HG03175 (cell line): ENCODE measurements at regions not wholly inside any gene's neighbourhood (a gene's known extent, or its start where the extent isn't known, plus 50 kb on each side); places are given as distances from the start of the nearest gene placed in this dataset.

ENCODE experiments used
- ATAC-seq: cut with Tn5 transposase; IDR thresholded peaks from one replicate; pipeline ENCODE4 v1.9.1; 2021; ENCODE audit warnings: mild to moderate bottlenecking, moderate library complexity; ENCODE audit not compliant: unreplicated experiment

DNA sequence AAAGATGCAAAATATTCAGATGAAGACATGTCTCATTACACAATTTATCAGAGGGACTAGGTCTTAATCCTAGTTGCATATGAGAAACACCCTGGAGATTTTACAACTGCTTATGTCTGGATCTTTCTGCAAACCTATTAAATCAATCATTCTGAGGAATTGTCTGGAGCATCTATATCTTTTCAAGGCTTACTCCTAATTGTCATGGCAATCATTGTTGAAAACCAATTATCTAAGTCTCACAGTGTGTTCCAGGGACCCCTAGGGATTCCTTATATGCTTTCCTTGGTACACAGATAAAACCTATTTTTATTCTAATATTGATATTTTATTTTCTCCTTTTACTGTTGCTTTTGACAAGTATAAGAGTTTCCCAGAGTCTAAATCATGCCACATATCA lies 696.9 kb upstream of the EYS start:
- ATAC-seq, result no peak

DNA sequence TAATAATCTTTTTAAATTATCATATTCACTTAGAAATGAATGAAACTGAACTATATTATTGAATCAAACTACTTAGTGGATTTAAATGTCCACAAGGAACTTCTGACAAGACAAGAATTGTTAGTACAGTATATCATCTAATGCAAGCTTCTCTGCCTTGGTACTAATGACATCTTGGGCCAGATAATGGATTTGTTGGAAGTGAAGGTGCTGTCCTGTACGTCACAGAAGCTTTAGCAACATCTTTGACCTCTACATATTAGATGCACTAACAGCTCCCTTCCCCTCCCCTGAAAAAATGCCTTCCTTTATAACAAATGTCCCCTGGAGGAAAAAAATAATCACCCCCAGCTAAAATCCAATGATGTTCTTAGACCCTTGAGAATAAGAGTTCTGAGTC lies 695.8 kb upstream of the EYS start:
- no peak for ATAC-seq

DNA sequence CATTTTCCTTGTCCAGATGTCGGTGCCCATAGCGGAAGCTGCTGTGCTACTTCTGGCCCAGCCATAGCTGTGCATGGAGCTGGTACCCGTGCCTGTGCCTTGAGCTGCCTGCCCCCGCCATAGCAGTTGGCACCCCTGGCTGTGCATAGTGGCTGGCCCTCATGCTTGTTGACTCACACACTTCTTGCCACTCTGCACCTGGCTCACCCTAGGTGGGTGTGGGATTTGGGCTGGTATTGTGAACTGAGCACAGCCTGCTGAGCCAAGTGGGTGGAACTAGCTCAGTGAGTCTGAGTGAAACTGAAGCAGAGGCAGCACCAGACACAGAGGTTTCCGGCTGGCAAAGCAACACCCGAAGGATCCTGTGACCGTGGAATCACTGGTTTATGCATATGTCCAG lies 689.5 kb upstream of the EYS start:
- no peak for ATAC-seq

DNA sequence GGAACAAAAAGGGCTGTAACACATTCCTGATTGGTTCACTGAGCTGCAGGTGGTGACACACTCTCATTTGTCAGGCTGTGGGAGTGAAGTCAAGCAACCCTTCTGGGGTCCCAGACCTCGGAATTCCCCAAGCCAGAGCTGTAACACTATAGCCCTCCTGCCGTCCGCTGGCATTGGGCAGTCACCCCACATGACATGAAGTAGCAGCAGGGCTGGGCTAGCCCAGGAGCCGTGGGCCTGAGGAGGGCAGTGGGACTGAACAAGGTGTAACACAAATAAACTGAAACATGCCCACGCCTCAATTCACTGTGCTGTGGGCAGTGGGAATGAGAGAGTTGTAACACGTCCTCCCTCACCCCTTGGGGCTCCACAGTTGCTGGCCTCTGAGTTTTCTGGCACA lies 689.1 kb upstream of the EYS start:
- no peak for ATAC-seq

DNA sequence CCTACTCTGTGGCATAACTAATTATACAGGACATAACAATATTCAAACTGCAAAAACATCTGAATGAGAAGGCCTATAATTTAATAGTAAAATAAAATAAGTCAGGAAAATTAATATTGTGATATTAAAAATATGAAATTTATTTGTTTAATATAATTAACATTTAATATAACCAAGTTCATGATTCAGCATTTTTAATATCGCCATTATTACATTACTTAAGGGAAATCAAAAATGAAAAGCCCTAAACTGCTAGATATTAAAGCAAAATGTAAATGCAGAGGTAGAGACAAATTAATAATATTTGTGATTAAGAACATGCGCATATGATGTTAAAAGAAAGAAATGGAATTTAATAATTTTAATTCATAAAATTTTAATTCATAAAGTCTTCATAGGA lies 683.4 kb upstream of the EYS start:
- no peak for ATAC-seq

DNA sequence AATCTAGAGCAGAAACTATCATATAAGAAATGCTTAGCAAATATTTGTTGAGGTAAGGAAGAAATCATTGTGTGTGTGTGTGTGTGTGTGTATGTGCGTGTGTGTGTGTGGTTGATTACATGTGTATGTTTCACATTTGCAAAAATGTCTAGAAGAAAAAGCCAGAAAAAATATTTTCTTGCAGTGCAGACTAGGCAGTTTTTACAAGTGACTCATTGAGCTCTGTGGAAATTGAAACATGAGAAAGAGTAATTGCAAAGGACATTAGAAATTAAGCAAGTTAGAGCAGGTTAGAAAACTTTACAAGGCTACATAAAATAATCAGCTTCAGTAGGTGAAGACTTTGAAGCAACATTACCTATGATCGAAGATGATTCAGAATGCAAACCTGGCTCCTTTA lies 669.0 kb upstream of the EYS start:
- ATAC-seq, result no peak

DNA sequence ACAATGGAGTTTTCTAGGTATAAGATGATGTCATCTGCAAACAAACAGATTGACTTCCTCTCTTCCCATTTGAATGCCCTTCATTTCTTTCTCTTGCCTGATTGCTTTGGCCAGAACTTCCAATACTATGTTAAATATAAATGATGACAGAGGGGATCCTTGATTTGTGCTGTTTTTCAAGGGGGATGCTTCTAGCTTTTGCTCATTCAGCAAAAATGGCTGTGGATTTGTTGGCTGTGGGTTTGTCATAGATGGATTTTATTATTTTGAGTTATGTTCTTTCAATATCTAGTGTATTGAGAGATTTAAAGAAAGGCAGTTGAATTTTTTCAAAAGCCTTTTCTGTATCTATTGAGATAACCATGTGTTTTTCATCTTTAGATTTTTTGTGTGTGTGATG lies 662.4 kb upstream of the EYS start:
- no peak for ATAC-seq

DNA sequence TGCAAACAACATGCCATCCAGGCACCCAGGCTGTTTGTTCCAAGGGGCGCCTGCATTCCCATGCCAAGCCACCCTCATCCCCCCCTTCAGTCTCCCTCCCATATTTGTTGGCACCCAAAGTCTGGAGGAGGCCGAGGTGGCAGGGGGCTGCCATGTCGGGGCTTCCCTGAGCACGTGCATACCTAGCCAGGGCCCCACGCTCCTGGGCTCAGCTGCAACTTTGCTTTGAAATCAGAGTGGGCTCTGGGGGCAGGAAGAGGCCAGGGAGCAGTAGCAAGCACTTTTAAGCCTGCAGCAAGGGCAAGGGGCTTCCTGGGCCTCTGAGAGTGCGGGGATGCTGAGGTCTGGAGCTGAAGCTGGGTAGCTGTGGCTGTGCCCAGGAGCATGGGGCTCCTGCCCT lies 655.9 kb upstream of the EYS start:
- ATAC-seq, result no peak

DNA sequence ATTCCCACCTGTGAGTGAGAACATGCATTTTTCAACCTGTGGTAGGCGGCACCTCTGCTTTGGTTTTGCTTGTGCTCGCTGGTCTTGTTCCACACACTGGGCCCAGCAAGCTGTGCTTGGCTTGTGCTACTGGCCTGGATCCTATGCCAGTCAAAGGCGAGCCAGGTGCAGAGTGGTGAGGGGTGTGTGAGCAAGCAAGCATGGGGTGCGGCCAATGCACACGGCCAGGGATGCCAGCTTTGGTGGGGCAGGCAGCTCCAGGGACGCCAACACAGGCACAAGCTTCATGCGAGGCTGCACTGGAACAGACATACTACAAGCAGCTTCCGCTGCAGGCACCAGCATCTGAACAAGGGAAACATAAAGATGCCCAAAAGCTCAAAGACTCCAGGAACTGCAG lies 654.9 kb upstream of the EYS start:
- no peak for ATAC-seq

DNA sequence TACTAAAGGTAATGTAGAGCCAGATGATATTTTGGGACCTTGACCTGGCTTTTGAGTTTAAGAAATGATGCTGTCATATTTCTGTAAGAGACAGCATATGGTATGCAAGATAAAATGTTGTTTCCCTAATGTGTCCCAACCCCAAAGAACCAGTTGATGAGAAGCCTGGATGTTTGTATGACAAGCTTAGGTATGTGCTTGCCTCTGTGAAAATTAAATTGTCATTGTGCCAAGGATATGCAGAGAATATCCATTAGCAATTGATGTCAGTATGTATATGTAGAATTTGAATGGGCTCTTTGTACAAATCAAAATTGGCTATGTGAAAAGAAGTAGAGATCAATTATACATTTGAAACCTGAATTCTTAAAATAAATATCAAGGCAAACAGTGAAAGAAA lies 650.8 kb upstream of the EYS start:
- no peak for ATAC-seq

DNA sequence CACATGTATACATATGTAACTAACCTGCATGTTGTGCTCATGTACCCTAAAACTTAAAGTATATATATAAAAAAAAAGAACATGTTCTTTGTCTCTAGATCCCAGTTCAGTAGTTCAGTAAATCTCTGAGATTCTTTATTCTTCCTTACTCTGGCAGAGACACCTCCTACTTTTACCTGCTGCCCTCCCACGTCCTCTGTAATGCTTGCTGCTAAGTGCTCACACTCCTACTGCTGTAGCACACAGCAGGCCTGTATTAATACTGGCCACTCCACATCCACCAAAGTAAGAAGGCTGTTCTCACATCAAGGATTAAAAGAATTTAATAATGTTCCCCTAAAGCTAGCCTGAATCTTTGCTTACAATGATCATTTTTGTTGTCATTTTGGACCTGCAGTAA lies 648.4 kb upstream of the EYS start:
- ATAC-seq, result no peak

DNA sequence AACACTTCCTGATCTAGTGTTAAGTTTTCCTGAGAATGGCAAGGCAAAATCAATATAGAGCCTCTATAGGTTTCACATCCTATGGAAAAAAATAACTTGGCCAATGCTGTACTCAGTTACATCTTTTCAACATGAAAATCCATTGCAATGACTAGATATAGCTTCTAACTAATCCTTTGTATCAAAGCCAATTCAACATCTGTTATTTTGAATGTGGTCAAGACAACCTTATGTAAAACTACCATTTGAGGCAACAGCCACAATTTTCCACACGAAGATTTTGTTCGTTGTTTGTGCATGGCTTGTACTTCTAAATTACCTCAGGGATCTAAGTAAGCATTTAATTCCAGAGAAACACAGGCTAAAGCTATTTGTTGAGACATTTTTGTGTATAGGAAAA lies 637.8 kb upstream of the EYS start:
- no peak for ATAC-seq

DNA sequence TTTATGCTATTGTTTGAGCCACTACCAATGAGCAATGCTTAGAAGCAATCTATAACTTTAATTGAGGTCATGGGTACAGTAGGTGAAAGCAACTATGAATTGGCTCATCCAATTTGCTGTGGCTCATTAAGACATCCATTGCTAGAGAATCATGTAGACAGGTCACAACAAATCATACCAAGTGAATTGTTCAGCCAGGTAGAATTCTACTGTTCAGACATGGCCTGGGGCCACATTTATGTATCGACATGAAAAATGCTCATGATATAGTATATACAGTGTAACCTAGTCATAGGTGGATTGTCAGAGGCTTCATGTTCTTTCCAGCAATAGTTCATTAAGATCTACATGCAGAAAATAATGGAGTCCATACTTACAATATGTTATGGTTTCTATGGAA lies 633.7 kb upstream of the EYS start:
- ATAC-seq, result no peak

DNA sequence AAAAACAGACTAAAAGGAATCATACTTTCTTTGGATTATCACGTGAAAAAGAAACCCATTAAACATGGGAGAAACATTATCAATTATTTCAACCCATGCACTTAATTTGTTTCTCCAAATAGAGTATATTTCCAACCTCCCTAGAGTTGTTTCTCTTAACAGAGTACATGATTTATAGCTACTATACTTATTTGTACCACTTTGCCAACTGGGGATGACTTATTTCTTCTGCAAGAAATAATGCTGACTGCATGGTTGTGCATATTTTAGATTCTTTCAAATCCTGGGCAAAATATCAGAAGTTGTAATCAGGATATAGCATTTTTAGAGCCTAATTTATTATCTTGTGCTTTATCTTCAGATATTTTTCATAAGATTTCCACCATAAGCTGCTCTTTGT lies 629.1 kb upstream of the EYS start:
- no peak for ATAC-seq

DNA sequence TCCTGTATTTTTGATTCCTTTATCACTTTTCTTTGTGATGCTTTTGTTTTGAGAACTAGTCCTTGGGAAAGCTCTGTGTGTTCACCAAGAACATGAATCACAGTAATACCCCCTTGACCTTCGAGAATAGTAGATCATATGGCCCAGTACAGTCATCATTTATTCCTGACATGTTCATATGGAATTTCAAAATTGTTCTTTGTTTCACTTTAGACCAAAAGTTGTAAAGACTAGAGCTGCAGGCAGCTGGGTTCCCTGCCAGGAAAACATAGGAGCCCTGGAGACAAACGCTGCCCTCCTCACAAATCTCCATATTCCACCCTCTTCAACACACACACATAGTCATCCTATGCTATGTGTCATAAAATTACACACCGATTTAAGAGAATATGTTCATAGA lies 621.2 kb upstream of the EYS start:
- ATAC-seq, result no peak

DNA sequence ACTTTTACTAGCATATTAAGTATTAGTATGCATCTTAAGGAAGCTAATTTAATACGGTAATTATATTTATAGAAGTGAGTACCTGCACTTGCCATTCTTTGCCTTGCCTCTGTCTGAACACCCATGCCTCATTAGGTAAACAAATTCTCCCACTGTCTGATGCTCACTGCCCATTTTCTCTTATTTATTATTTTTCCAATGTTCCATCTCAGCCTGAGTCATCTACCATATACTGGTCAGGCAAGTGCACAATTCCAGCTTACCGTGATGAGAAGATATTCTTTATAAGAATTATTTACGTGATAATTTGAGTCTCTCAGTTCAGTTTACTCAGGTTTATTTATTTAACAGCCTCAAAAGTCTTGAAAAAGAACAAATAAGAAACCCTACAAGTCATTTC lies 619.2 kb upstream of the EYS start:
- ATAC-seq, result no peak

DNA sequence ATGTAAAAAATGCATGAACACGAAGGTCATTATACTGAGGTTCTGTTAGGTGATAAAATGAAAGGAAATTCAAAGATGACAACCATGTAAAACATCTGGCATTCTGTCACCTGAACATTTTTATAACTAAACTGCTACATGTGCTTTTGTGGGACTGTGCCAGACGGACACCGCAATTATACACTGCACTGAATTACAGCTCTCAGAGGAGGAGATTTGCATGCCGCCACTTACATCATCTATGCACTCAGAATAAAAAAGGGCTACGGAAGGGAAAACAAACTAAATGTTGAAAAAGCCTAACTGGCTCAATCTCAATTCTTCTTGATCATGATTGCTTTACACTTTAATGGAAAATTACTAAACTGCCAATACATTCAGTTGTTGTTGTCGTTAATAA lies 614.0 kb upstream of the EYS start:
- ATAC-seq, result no peak

DNA sequence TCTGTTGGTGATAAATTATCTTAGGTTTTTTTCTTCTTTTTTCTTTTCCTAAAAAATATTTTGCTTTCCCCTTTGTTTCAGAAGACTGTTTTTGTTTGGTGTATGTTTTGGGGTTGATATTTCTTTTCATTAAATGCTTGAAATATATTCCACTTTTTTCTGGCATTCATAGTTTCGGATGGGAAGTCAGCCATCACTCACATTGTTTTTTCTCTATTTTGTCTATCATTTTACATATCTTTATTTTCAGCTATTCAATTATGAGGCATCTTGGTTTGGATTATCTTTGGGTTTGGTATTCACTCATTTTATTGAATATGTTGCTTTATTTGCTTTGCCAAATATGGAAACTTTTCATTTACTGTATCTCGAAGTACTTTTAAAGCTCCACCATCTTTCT lies 600.5 kb upstream of the EYS start:
- no peak for ATAC-seq

DNA sequence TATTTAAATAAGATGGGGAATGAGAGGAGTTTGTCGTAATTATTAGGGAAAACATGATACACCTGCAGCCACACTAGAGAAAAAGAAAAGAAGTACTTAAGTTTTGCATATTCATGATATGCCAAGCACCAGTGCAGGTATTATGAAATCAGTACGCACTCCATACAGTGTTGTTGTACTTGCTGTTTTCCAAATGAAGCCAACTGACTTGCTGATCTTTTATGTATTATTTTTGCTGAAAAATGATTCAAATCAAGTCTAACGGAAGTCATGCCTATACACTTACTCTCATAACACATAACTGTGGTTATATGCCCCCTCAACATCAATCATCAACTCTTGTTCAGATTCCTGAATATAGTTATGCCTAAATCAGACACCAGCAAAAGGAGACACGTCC lies 584.9 kb upstream of the EYS start:
- no peak for ATAC-seq

DNA sequence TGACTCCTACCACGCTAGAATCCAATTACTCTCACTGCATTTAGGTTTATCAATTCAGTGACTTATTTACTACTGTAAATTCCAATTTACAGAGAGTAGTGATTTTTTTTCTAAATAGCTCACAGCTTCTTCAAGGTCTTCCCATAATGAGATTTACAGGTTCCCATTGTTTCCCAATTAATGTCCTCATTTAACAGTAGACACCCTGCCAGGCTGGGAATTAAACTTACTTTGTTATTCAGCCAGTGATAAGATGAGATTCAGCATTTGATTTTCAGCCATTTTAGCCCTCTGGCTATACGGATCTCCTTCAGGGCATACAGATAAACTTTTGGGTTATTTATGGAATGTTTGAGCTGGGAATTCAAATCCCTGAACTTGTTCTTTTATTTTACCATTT lies 582.9 kb upstream of the EYS start:
- no peak for ATAC-seq

DNA sequence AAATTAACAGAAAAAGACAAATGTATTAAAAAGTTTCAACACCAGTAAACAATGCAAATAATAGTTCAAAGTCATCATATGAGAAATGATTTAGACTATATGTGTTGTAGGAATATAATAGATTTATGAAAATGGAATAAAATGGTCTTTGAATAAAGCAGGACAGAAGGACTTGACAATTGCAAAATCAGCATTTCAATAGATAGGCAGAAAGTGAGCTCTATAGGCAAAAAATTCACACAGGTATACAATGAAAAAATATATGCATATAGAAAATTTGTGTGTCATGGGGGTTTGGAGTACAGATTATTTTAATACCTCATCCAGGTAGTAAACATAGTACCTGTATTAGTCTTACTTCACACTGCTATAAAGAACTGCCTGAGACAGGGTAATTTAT lies 571.1 kb upstream of the EYS start:
- ATAC-seq, result no peak

DNA sequence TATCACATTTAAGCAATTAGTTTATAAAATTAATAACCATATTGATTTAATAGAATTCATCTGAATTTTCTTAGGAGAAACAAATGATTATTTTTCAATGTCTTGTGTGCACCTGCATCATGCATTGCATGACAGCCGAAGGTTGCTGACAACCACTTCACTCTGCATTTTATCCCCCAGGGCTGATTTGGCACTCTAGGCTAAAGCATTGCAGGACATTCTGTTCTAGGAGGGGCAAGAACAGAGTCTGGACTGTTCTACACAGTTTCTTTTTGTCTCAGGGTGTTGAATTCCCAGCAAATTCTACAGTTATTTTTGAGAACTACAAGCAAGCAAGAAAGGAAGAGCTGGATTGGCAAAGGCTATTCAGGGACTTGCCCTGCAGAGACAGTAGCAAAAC lies 570.4 kb upstream of the EYS start:
- ATAC-seq, result no peak

DNA sequence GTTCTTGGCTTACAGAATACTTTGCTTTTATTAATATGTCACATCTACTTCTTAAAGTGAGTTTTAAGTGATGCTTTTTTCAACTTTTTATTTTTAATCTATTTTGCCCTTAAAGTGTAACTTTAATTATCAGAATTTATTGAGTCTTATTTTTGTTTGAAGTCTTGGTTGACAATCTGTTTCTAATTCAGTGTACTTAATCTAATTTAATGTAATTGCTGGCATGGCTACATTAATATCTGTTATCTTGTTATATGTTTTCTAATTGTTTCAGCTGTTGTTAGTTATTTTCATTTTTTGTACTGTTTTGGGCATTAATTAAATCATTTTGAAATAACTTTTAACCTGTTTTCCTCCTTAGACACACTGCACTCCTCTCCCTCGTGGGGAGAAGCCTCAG lies 558.7 kb upstream of the EYS start:
- no peak for ATAC-seq

DNA sequence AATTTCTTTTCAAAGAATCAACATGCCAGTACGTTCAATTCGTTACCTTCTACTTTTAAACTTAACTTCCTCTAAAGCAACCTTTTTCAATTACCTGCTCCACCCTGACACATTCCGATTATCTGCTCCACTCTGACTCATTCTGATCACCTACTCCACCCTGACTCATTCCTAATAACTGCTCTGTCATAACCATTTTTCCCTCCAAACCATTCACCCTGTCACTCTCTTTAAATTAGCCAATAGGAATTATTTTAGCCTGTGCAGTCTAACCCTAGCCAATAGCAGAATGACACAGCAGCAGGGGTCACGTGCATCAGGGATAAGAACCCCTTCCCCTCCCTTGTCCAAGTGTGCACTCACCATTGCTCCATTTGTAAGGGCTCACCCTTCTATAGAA lies 557.4 kb upstream of the EYS start:
- no peak for ATAC-seq
